Suprapubic skin (tissue), 4 donors: ENCODE measurements at regions not wholly inside any gene's neighbourhood (a gene's known extent, or its start where the extent isn't known, plus 50 kb on each side); places are given as distances from the start of the nearest gene placed in this dataset.

Source experiments
- DNase-seq, 2 donors: peaks; one replicate each; pipeline ENCODE4 v3.0.0-alpha.2; 2019; ENCODE audit warnings: low spot score in 2 of 2
- H3K27ac ChIP-seq: fragments of 200-600 bp; sonication (generic); one replicate; pipeline ENCODE4 v1.5.1; 2019
- H3K27me3 ChIP-seq: fragments of 200-600 bp; sonication (generic); one replicate; pipeline ENCODE4 v1.5.1; 2019
- H3K36me3 ChIP-seq: fragments of 200-600 bp; sonication (generic); one replicate; pipeline ENCODE4 v1.5.1; 2019
- H3K4me1 ChIP-seq: fragments of 200-600 bp; sonication (generic); one replicate; pipeline ENCODE4 v1.5.1; 2019
- H3K4me3 ChIP-seq: fragments of 200-600 bp; sonication (generic); one replicate; pipeline ENCODE4 v1.5.1; 2019; ENCODE audit warnings: mild to moderate bottlenecking
- H3K9me3 ChIP-seq: fragments of 200-600 bp; sonication (generic); one replicate; pipeline ENCODE4 v1.5.1; 2019
- EP300 ChIP-seq: sonication (generic); formaldehyde crosslinking; IDR thresholded peaks from one replicate; pipeline ENCODE4 v1.6.1; 2017; ENCODE audit warnings: antibody characterized with exemption
- POLR2A ChIP-seq, 2 donors: fragments of 450-650 bp; IDR thresholded peaks; one replicate each; pipeline ENCODE4 v1.6.1; 2017; ENCODE audit warnings: antibody characterized with exemption in 2 of 2, mild to moderate bottlenecking in 2 of 2, moderate library complexity in 2 of 2
- POLR2AphosphoS5 ChIP-seq, 3 donors: sonication (generic); formaldehyde crosslinking; IDR thresholded peaks; one replicate each; pipeline ENCODE4 v1.6.1; 2017; ENCODE audit warnings: antibody characterized with exemption in 3 of 3
- WGBS: methylation state at CpG from one replicate; pipeline ENCODE4 v1.1.5; 2018; 5-methylcytosine and 5-hydroxymethylcytosine counted together
- TF ChIP-seq, protein P1 (sequence below), 2 donors: fragments of 200-600 bp in 1 of 2; fragments of 450-650 bp in 1 of 2; sonication (generic) in 1 of 2; IDR thresholded peaks; one replicate each; pipeline ENCODE4 v1.5.1; 2016 to 2019; ENCODE audit warnings: antibody characterized with exemption in 2 of 2, mild to moderate bottlenecking in 1 of 2, moderate library complexity in 1 of 2

GRCh38 chr4:112908511-112908910, 140.9 kb upstream of the ANK2 start:
- DNase-seq, result no peak
- Histone ChIP-seq H3K4me1 (peaks cover 8% of the 10 kb centered on the region), H3K27ac (no peak overlapping the region), H3K27me3 (no peaks in the 10 kb centered on the region), H3K9me3 (no peaks in the 10 kb centered on the region), H3K36me3 (no peaks in the 10 kb centered on the region), H3K4me3 (no peak overlapping the region)
- WGBS, result 78% methylated on average over 1 of the region's 1 CpG
- TF ChIP-seq POLR2AphosphoS5 (IDR thresholded peaks at IDR 0.05) (no peak), POLR2A (IDR thresholded peaks at IDR 0.05) (no peak), EP300 (no peak)
- TF ChIP-seq, protein P1, sequence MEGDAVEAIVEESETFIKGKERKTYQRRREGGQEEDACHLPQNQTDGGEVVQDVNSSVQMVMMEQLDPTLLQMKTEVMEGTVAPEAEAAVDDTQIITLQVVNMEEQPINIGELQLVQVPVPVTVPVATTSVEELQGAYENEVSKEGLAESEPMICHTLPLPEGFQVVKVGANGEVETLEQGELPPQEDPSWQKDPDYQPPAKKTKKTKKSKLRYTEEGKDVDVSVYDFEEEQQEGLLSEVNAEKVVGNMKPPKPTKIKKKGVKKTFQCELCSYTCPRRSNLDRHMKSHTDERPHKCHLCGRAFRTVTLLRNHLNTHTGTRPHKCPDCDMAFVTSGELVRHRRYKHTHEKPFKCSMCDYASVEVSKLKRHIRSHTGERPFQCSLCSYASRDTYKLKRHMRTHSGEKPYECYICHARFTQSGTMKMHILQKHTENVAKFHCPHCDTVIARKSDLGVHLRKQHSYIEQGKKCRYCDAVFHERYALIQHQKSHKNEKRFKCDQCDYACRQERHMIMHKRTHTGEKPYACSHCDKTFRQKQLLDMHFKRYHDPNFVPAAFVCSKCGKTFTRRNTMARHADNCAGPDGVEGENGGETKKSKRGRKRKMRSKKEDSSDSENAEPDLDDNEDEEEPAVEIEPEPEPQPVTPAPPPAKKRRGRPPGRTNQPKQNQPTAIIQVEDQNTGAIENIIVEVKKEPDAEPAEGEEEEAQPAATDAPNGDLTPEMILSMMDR (IDR thresholded peaks at IDR 0.05), result no peak

GRCh38 chr4:112910109-112910736, 139.2 kb upstream of the ANK2 start:
- Histone ChIP-seq H3K4me1 (peaks cover 8% of the 10 kb centered on the region), H3K4me3 (peak overlapping the region; percentile 34), H3K36me3 (no peaks in the 10 kb centered on the region), H3K9me3 (no peaks in the 10 kb centered on the region), H3K27me3 (no peaks in the 10 kb centered on the region), H3K27ac (peak overlapping the region; percentile 54)
- TF ChIP-seq POLR2A (IDR thresholded peaks at IDR 0.05) (no peak), EP300 (no peak), POLR2AphosphoS5 (IDR thresholded peaks at IDR 0.05) (no peak)
- TF ChIP-seq, protein P1 (IDR thresholded peaks at IDR 0.05), result no peak
- 7% methylated on average over 7 of the region's 7 CpGs for WGBS
- no peak for DNase-seq

GRCh38 chr4:112916868-112917267, 132.6 kb upstream of the ANK2 start:
- Histone ChIP-seq H3K27me3 (no peaks in the 10 kb centered on the region), H3K36me3 (no peaks in the 10 kb centered on the region), H3K4me1 (no peaks in the 10 kb centered on the region), H3K9me3 (no peaks in the 10 kb centered on the region), H3K4me3 (no peak overlapping the region), H3K27ac (no peak overlapping the region)
- TF ChIP-seq EP300 (no peak), POLR2AphosphoS5 (IDR thresholded peaks at IDR 0.05) (no peak), POLR2A (IDR thresholded peaks at IDR 0.05) (no peak)
- TF ChIP-seq, protein P1 (IDR thresholded peaks at IDR 0.05), result no peak
- DNase-seq, result no peak
- 65% methylated on average over 3 of the region's 3 CpGs for WGBS

DNA sequence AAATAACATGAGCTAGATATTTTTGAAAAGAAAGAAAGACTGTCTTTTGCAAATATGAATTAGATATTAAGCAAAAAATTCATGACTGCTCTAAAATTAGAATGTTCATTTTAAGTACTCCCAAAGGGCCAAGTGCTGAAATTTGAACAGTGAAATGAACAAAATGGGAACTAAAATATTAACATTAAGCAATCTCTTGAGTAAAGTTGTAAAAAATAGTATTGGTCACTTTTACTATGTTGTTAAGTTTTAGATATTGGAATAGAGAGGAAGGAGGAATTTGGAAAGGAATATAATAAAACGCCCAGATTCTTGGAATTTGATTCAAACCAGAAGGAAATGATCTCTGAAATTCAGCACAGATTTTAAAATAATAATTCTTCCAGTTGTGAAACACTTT, 125.9 kb upstream of the ANK2 start:
- Histone ChIP-seq H3K9me3 (no peaks in the 10 kb centered on the region), H3K27me3 (no peaks in the 10 kb centered on the region), H3K4me1 (peaks cover 5% of the 10 kb centered on the region), H3K4me3 (no peak overlapping the region), H3K27ac (peak overlapping the region; percentile 18), H3K36me3 (no peaks in the 10 kb centered on the region)
- no peak for DNase-seq
- TF ChIP-seq EP300 (no peak), POLR2AphosphoS5 (IDR thresholded peaks at IDR 0.05) (no peak), POLR2A (IDR thresholded peaks at IDR 0.05) (no peak)
- TF ChIP-seq, protein P1 (IDR thresholded peaks at IDR 0.05), result no peak
- WGBS, result 43% methylated on average over 1 of the region's 1 CpG

GRCh38 chr4:112926819-112927218, 122.6 kb upstream of the ANK2 start:
- no peaks in the 10 kb centered on the region for H3K36me3 ChIP-seq
- no peak for DNase-seq
- peaks cover 5% of the 10 kb centered on the region for H3K4me1 ChIP-seq
- TF ChIP-seq POLR2AphosphoS5 (IDR thresholded peaks at IDR 0.05) (no peak), POLR2A (IDR thresholded peaks at IDR 0.05) (no peak), EP300 (no peak)
- TF ChIP-seq, protein P1 (IDR thresholded peaks at IDR 0.05), result no peak
- WGBS, result 89% methylated on average over 1 of the region's 1 CpG
- no peak overlapping the region for H3K4me3 ChIP-seq
- no peaks in the 10 kb centered on the region for H3K27me3 ChIP-seq
- no peak overlapping the region for H3K27ac ChIP-seq
- H3K9me3 ChIP-seq, result no peaks in the 10 kb centered on the region
